ENCODE measurements at regions not wholly inside any gene's neighbourhood (a gene's known extent, or its start where the extent isn't known, plus 50 kb on each side); places are given as distances from the start of the nearest gene placed in this dataset.

GRCh38 chr5:2904956-2905355 is 153.5 kb upstream of the IRX2 start:
- POLR2A ChIA-PET: no interaction called here
- no peaks in the 10 kb centered on the region for H3K27me3 Mint-ChIP-seq
- DNase-seq: no peak
- CTCF ChIA-PET: no interaction called here
- H3K4me3 Mint-ChIP-seq: no peak overlapping the region
- no peaks in the 10 kb centered on the region for H3K36me3 Mint-ChIP-seq (ENCODE audit: low read depth)
- no peak overlapping the region for H3K27ac Mint-ChIP-seq
- peaks cover 15% of the 10 kb centered on the region for H3K9me3 Mint-ChIP-seq
- H3K4me1 Mint-ChIP-seq: no peaks in the 10 kb centered on the region

- no peak for DNase-seq
- peaks cover 15% of the 10 kb centered on the region for H3K9me3 Mint-ChIP-seq
- H3K36me3 Mint-ChIP-seq (ENCODE audit: low read depth): no peaks in the 10 kb centered on the region
- POLR2A ChIA-PET: no interaction called here
- H3K27me3 Mint-ChIP-seq: no peaks in the 10 kb centered on the region
- no peak overlapping the region for H3K4me3 Mint-ChIP-seq
- no peak overlapping the region for H3K27ac Mint-ChIP-seq
- CTCF ChIA-PET: no interaction called here
- H3K4me1 Mint-ChIP-seq: no peaks in the 10 kb centered on the region
Measured at GRCh38 chr5:2904399-2904798, 152.9 kb upstream of the IRX2 start.

GRCh38 chr5:2903451-2904395 is 152.2 kb upstream of the IRX2 start:
- Mint-ChIP-seq H3K4me1 (no peaks in the 10 kb centered on the region), H3K4me3 (no peak overlapping the region), H3K9me3 (peaks cover 15% of the 10 kb centered on the region), H3K36me3 (ENCODE audit: low read depth) (no peaks in the 10 kb centered on the region), H3K27ac (no peak overlapping the region), H3K27me3 (no peaks in the 10 kb centered on the region)
- CTCF ChIA-PET: no interaction called here
- no peak for DNase-seq
- POLR2A ChIA-PET: no interaction called here

GRCh38 chr5:2902742-2903297 is 151.3 kb upstream of the IRX2 start:
- Mint-ChIP-seq H3K36me3 (ENCODE audit: low read depth) (no peaks in the 10 kb centered on the region), H3K4me3 (no peak overlapping the region), H3K9me3 (peaks cover 15% of the 10 kb centered on the region), H3K4me1 (no peaks in the 10 kb centered on the region), H3K27me3 (no peaks in the 10 kb centered on the region), H3K27ac (no peak overlapping the region)
- POLR2A ChIA-PET: no interaction called here
- DNase-seq: no peak
- CTCF ChIA-PET: no interaction called here

GRCh38 chr5:2902186-2902585 is 150.7 kb upstream of the IRX2 start:
- peaks cover 15% of the 10 kb centered on the region for H3K9me3 Mint-ChIP-seq
- no peaks in the 10 kb centered on the region for H3K36me3 Mint-ChIP-seq (ENCODE audit: low read depth)
- no peaks in the 10 kb centered on the region for H3K27me3 Mint-ChIP-seq
- H3K27ac Mint-ChIP-seq: no peak overlapping the region
- H3K4me3 Mint-ChIP-seq: no peak overlapping the region
- ChIA-PET CTCF (no interaction called here), POLR2A (no interaction called here)
- no peaks in the 10 kb centered on the region for H3K4me1 Mint-ChIP-seq
- DNase-seq: no peak

GRCh38 chr5:2901511-2901910 is 150.0 kb upstream of the IRX2 start:
- Mint-ChIP-seq H3K27ac (no peak overlapping the region), H3K4me1 (no peaks in the 10 kb centered on the region), H3K36me3 (ENCODE audit: low read depth) (no peaks in the 10 kb centered on the region), H3K9me3 (peaks cover 12% of the 10 kb centered on the region), H3K4me3 (no peak overlapping the region), H3K27me3 (no peaks in the 10 kb centered on the region)
- ChIA-PET POLR2A (no interaction called here), CTCF (no interaction called here)
- no peak for DNase-seq

GRCh38 chr5:2901096-2901495 is 149.6 kb upstream of the IRX2 start:
- Mint-ChIP-seq H3K27ac (no peak overlapping the region), H3K27me3 (no peaks in the 10 kb centered on the region), H3K9me3 (peaks cover 10% of the 10 kb centered on the region), H3K4me1 (no peaks in the 10 kb centered on the region), H3K4me3 (no peak overlapping the region), H3K36me3 (ENCODE audit: low read depth) (no peaks in the 10 kb centered on the region)
- POLR2A ChIA-PET: no interaction called here
- CTCF ChIA-PET: no interaction called here
- DNase-seq: no peak

GRCh38 chr5:2900360-2900759 is 148.9 kb upstream of the IRX2 start:
- Mint-ChIP-seq H3K27ac (no peak overlapping the region), H3K9me3 (peaks cover 9% of the 10 kb centered on the region), H3K27me3 (no peaks in the 10 kb centered on the region), H3K4me3 (no peak overlapping the region), H3K4me1 (no peaks in the 10 kb centered on the region), H3K36me3 (ENCODE audit: low read depth) (no peaks in the 10 kb centered on the region)
- POLR2A ChIA-PET: no interaction called here
- no peak for DNase-seq
- CTCF ChIA-PET: no interaction called here

GRCh38 chr5:2899311-2899710 is 147.8 kb upstream of the IRX2 start:
- H3K4me1 Mint-ChIP-seq: no peaks in the 10 kb centered on the region
- no peak overlapping the region for H3K4me3 Mint-ChIP-seq
- H3K27ac Mint-ChIP-seq: no peak overlapping the region
- CTCF ChIA-PET: no interaction called here
- H3K9me3 Mint-ChIP-seq: peaks cover 17% of the 10 kb centered on the region
- no peaks in the 10 kb centered on the region for H3K27me3 Mint-ChIP-seq
- POLR2A ChIA-PET: no interaction called here
- DNase-seq: no peak
- H3K36me3 Mint-ChIP-seq (ENCODE audit: low read depth): no peaks in the 10 kb centered on the region

- no peak overlapping the region for H3K27ac Mint-ChIP-seq
- POLR2A ChIA-PET: no interaction called here
Measured at GRCh38 chr5:2898661-2899060, 147.2 kb upstream of the IRX2 start.

GRCh38 chr5:2897276-2897961 is 145.9 kb upstream of the IRX2 start:
- peaks cover 20% of the 10 kb centered on the region for H3K9me3 Mint-ChIP-seq
- no peak for DNase-seq
- H3K36me3 Mint-ChIP-seq (ENCODE audit: low read depth): no peaks in the 10 kb centered on the region
- no peaks in the 10 kb centered on the region for H3K4me1 Mint-ChIP-seq
- no peak overlapping the region for H3K4me3 Mint-ChIP-seq
- no peaks in the 10 kb centered on the region for H3K27me3 Mint-ChIP-seq
- ChIA-PET CTCF (no interaction called here), POLR2A (no interaction called here)
- no peak overlapping the region for H3K27ac Mint-ChIP-seq

More at GRCh38 chr5:2898661-2899060, 147.2 kb upstream of the IRX2 start:
- Mint-ChIP-seq H3K36me3 (ENCODE audit: low read depth) (no peaks in the 10 kb centered on the region), H3K27me3 (no peaks in the 10 kb centered on the region), H3K4me1 (no peaks in the 10 kb centered on the region), H3K4me3 (no peak overlapping the region), H3K9me3 (peaks cover 20% of the 10 kb centered on the region)
- no peak for DNase-seq
- CTCF ChIA-PET: no interaction called here

GRCh38 chr5:2896371-2897275 is 145.1 kb upstream of the IRX2 start:
- no peak overlapping the region for H3K27ac Mint-ChIP-seq
- ChIA-PET CTCF (no interaction called here), POLR2A (no interaction called here)
- peaks cover 17% of the 10 kb centered on the region for H3K9me3 Mint-ChIP-seq
- no peak for DNase-seq
- H3K27me3 Mint-ChIP-seq: no peaks in the 10 kb centered on the region
- no peaks in the 10 kb centered on the region for H3K4me1 Mint-ChIP-seq
- no peak overlapping the region for H3K4me3 Mint-ChIP-seq
- H3K36me3 Mint-ChIP-seq (ENCODE audit: low read depth): no peaks in the 10 kb centered on the region

GRCh38 chr5:2895876-2896275 is 144.4 kb upstream of the IRX2 start:
- H3K36me3 Mint-ChIP-seq (ENCODE audit: low read depth): no peaks in the 10 kb centered on the region
- no peak for DNase-seq
- ChIA-PET POLR2A (no interaction called here), CTCF (no interaction called here)
- H3K27ac Mint-ChIP-seq: no peak overlapping the region
- H3K27me3 Mint-ChIP-seq: no peaks in the 10 kb centered on the region
- peaks cover 17% of the 10 kb centered on the region for H3K9me3 Mint-ChIP-seq
- H3K4me1 Mint-ChIP-seq: no peaks in the 10 kb centered on the region
- no peak overlapping the region for H3K4me3 Mint-ChIP-seq
